ENCODE measurements at regions not wholly inside any gene's neighbourhood (a gene's known extent, or its start where the extent isn't known, plus 50 kb on each side); places are given as distances from the start of the nearest gene placed in this dataset.

DNA sequence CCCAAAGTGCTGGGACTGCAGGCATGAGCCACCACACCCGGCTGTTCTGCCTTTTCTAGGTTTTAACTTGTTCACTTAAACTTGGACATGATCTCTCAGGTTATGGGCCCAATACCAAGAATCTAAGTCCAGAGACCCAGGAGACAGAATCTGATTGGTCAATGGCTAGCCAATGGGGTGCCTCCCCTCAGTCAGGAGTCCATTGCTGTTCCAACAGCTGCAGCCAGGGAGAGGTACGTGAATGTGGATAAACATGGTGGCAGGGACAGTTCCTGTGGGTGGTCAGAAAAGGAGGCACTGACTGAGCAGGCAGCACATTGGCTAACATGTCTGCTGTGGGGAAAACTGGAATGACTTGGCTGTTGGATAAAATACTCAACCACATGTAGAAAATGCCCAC is 140.3 kb downstream of the RPLP1 start:
- H3K4me3 Mint-ChIP-seq = no peak overlapping the region

DNA sequence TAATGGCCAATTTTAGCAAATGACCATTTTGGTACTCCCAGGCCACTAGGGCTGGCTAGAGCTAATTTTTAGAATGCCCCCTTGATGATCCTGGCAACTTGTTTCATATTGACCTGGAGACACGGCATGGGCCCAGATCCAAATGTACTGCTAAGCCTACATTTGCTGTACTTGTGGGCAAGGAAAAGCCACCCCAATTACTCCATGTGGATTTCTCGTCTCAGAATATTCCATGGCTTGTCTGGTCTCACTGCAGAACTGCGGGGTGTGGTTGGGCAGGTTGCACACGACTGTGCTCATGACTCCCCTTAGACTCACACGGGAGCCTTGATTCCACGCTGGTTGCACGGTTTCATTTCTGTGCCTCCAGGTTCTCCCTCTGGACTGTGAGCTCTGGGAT is 140.9 kb downstream of the RPLP1 start:
- Mint-ChIP-seq H3K4me3 (no peak overlapping the region), H3K9me3 (no peaks in the 10 kb centered on the region), H3K4me1 (no peaks in the 10 kb centered on the region), H3K27me3 (peaks cover 21% of the 10 kb centered on the region), H3K36me3 (ENCODE audit: insufficient read depth) (no peaks in the 10 kb centered on the region), H3K27ac (ENCODE audit: low read depth) (no peak overlapping the region)
- no peak for DNase-seq (ENCODE audit: low spot score in 2 of 2)
- ATAC-seq (replicated peaks; ENCODE audit: extremely low read depth, poor library complexity, severe bottlenecking) = no peak

More for the DNA sequence above, 140.3 kb downstream of the RPLP1 start:
- Mint-ChIP-seq H3K4me1 (no peaks in the 10 kb centered on the region), H3K36me3 (ENCODE audit: insufficient read depth) (no peaks in the 10 kb centered on the region), H3K27me3 (peaks cover 16% of the 10 kb centered on the region), H3K27ac (ENCODE audit: low read depth) (no peak overlapping the region), H3K9me3 (no peaks in the 10 kb centered on the region)
- no peak for ATAC-seq (replicated peaks; ENCODE audit: extremely low read depth, poor library complexity, severe bottlenecking)
- no peak for DNase-seq (ENCODE audit: low spot score in 2 of 2)

DNA sequence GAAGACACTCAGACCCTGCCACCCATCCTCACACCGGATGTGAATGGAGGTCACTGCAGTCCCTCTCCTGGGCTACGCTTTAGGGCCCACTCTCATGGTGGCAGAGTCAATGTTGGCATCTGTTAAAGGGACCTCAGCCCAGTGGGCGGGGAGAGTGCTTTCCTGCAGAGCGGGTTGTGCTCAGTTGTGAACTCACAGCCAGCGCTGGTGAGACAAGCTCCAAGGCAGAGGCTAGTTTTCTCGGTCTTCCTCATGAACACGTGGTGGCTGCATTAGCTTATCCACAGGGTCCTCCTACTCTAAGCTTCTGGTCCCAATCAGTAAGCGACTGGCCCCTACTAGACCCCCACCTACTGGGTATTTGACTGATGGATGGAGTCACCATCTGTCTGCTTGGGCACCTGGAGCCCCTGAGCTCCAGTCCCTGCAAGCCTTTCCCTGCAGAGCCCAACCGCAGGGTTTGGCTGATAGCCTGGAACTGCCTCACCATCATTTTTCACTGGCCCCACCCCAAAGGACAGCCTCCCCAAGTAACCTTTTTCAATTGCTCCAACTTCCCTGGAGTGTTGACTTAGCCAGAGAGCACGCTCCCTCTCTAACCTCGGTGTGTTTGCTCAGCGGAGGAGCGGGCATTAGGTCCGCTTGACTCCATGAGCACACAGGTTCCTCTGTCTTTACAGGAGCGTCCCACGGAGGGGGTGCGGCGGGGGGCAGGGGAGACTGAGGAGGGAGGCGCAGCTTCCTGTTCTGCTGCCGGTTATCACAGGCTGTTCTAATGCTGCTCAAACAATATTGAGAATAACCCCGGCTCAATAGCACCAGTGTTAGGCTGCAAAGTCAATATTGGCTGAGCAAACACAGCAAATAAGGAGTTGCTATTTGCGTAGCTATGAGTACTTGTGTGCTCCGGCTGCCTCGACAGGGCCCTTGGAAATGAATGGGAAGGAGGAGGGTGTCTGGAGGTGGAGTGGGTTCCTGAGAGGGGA is 141.7 kb downstream of the RPLP1 start:
- Mint-ChIP-seq H3K27me3 (peaks cover 27% of the 10 kb centered on the region), H3K4me1 (no peaks in the 10 kb centered on the region), H3K36me3 (ENCODE audit: insufficient read depth) (no peaks in the 10 kb centered on the region), H3K4me3 (no peak overlapping the region), H3K9me3 (no peaks in the 10 kb centered on the region), H3K27ac (ENCODE audit: low read depth) (no peak overlapping the region)
- no peak for ATAC-seq (replicated peaks; ENCODE audit: extremely low read depth, poor library complexity, severe bottlenecking)
- no peak for DNase-seq (ENCODE audit: low spot score in 2 of 2)

DNA sequence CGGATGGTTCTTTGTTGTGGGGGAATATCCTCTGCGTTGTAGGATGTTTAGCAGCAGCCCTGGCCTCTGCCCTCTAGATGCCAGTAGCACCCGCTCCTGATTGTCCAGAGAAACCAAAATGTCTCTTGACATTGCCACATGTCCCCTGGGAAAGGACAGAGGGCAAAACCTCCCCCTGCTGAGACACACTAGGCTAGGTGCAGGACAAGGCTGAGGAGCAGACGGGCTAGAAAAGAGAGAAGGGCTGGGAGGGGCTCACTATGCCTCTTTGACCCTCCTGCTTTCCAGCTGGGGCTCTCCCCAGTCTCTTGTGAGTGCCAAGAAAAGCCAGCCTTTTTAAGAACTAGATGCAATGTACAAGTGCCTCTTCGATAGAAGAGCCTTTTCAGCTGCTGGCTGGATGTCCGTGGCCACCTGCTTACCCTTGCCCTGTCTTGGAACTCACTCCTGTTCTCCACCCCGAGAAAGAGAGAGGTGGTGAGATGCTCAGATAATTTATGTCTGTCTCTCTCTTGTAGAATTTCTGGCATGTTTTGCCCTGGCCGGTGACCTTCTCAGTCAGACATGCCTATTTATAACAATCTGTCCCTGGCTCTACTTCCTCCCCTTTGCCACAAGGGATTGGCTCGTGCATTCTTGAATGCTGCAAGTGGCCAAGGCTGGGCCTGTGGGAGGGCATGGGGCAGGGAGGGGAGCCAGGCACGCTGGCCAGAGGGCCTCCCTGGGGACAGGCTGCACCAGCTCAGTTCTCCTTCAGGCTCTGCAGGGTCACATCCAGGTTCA is 142.6 kb downstream of the RPLP1 start:
- no peaks in the 10 kb centered on the region for H3K4me1 Mint-ChIP-seq
- H3K27ac Mint-ChIP-seq (ENCODE audit: low read depth) = no peak overlapping the region
- ATAC-seq (replicated peaks; ENCODE audit: extremely low read depth, poor library complexity, severe bottlenecking) = no peak
- no peaks in the 10 kb centered on the region for H3K9me3 Mint-ChIP-seq
- DNase-seq (ENCODE audit: low spot score in 2 of 2) = no peak
- H3K4me3 Mint-ChIP-seq = no peak overlapping the region
- H3K27me3 Mint-ChIP-seq = peaks cover 31% of the 10 kb centered on the region
- H3K36me3 Mint-ChIP-seq (ENCODE audit: insufficient read depth) = no peaks in the 10 kb centered on the region

DNA sequence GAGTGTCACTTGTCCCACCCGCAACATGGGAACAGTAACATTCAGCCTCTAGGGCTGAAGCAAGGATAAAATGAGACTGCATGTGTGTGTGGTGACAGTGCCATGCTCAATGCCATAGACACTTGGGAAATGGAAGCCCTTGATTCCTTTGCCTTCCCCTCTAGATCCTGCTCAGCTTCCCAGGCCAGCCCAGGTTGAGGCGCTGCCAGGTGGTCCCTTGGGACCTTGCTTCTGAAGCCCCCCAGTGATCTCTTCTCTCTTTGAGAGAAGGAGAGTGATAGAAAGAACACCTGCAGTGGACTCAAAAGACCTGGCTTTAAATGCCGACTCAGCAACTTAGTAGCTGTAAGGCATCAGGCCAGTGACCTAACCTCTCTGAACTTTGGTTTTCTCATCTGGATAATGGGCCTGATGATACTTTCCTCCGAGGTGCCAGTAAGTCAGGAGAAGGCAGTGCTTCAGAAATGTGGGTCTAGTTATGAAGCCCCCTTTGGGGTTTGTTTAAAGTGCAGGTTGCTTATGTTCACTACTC is 144.5 kb downstream of the RPLP1 start:
- peaks cover 31% of the 10 kb centered on the region for H3K27me3 Mint-ChIP-seq
- no peaks in the 10 kb centered on the region for H3K4me1 Mint-ChIP-seq
- DNase-seq (ENCODE audit: low spot score in 2 of 2) (no peak), ATAC-seq (replicated peaks; ENCODE audit: extremely low read depth, poor library complexity, severe bottlenecking) (no peak)
- no peak overlapping the region for H3K27ac Mint-ChIP-seq (ENCODE audit: low read depth)
- H3K36me3 Mint-ChIP-seq (ENCODE audit: insufficient read depth) = no peaks in the 10 kb centered on the region
- no peaks in the 10 kb centered on the region for H3K9me3 Mint-ChIP-seq
- H3K4me3 Mint-ChIP-seq = no peak overlapping the region

DNA sequence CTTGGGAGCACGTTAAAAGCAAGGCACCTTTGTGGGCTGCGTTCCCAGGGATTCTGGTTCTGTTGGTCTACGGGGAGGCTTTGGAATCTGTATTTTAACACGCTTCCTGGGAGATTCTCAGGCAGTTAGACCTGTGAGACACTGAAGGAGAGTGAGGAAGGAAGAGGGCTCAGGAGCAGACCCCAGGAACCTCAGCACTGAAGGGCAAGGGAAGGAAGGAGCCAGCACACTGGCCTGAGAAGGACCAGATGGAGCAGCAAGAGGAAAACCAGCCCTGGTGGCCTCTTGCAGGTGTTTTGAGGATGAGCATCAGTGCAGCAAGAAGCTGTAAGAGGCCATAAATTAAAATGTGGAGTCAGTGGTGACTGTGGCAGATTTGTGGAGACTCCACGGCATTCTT is 146.7 kb downstream of the RPLP1 start:
- Mint-ChIP-seq H3K27ac (ENCODE audit: low read depth) (no peak overlapping the region), H3K36me3 (ENCODE audit: insufficient read depth) (no peaks in the 10 kb centered on the region), H3K4me1 (no peaks in the 10 kb centered on the region), H3K4me3 (no peak overlapping the region), H3K9me3 (no peaks in the 10 kb centered on the region), H3K27me3 (peaks cover 31% of the 10 kb centered on the region)
- no peak for DNase-seq (ENCODE audit: low spot score in 2 of 2)
- no peak for ATAC-seq (replicated peaks; ENCODE audit: extremely low read depth, poor library complexity, severe bottlenecking)

DNA sequence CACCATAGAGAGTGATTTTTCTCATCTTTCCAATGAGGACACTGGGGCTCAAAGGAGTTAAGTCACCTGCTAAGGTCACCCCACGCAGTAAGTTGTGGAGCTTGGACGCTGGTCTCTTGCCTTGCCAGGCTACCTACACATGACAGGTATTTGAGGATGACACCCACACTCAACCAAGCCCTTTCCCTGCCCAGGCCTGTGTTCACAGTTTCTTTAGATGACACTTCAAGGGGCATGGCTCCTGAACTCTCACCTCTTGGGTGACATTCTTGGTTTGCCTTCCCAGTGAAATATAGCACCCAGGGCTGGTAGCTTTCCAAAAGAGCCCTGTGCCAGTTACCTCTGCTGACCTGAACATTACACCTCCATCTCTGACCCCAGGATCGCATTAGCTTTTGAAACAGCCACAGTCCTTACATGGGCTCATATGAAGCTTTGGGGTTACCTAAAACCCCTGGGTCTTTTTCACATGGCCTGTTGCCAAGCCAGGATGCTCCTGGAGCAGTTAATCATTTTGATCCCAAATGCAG is 148.0 kb downstream of the RPLP1 start:
- peaks cover 29% of the 10 kb centered on the region for H3K27me3 Mint-ChIP-seq

DNA sequence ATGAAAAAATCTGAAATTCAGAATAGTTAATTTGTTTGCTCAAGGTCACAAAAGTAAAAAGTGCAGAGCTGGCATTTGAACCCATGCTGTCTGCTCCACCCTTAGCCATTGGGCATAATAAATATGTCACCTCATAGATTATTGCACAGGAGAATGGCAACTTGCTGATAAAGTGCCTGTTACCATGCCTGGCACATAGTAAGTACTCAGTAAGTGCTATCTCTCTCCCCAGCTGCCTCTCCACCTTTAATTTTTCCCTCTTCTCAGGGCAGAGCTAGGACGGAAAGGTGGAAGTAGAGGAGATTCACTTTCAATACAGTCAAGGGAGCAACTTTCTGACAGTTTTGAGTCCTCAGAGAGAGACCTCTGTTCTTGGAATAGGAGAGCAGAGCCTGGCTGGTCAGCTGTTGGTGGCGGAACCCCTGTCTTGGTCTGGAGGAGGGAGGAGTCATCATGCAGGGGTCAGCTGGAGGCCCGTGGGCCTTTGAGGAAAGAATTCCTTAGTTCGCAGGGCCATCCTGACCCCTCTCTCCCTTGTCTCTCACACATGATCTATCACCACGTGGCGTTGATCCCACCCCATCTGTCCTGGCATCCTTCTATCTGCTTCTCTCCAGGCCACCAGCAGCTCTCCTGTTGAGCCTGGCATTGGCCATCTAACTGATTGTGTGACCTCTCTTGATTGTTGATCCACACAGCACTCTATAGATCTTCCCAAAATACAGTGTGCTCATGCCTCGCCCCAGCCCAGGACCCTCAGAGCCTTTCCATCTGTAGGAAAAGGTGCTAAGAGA is 149.3 kb downstream of the RPLP1 start:
- H3K36me3 Mint-ChIP-seq (ENCODE audit: insufficient read depth) = no peaks in the 10 kb centered on the region
- H3K4me1 Mint-ChIP-seq = peaks cover 10% of the 10 kb centered on the region
- ATAC-seq (replicated peaks; ENCODE audit: extremely low read depth, poor library complexity, severe bottlenecking) (no peak), DNase-seq (ENCODE audit: low spot score in 2 of 2) (no peak)
- no peaks in the 10 kb centered on the region for H3K9me3 Mint-ChIP-seq
- no peak overlapping the region for H3K27ac Mint-ChIP-seq (ENCODE audit: low read depth)
- no peak overlapping the region for H3K4me3 Mint-ChIP-seq
- H3K27me3 Mint-ChIP-seq = peaks cover 21% of the 10 kb centered on the region

More for the DNA sequence above, 148.0 kb downstream of the RPLP1 start:
- Mint-ChIP-seq H3K4me3 (no peak overlapping the region), H3K36me3 (ENCODE audit: insufficient read depth) (no peaks in the 10 kb centered on the region), H3K4me1 (peaks cover under 1% of the 10 kb centered on the region), H3K27ac (ENCODE audit: low read depth) (no peak overlapping the region), H3K9me3 (no peaks in the 10 kb centered on the region)
- ATAC-seq (replicated peaks; ENCODE audit: extremely low read depth, poor library complexity, severe bottlenecking) = no peak
- DNase-seq (ENCODE audit: low spot score in 2 of 2) = no peak

DNA sequence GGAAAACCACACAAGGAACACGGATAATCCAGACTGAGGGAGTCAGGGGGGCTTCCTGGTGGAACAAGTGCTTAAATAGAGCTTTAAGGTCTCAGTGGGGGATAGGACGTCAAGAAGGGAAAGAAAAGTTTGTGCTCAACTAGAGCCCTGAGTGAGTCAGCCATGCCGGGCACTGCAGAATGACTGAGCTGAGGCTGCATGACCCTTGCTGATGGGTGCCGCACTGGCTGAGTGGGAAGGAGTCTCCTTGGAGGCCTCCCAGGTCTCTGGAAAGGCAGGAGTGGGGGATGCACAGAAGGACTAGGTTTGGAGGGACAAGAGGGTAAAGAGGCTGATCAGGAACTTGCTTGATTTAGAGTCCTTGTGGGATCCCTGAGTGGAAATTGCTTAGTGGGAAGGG is 150.3 kb downstream of the RPLP1 start:
- H3K4me3 Mint-ChIP-seq = no peak overlapping the region

DNA sequence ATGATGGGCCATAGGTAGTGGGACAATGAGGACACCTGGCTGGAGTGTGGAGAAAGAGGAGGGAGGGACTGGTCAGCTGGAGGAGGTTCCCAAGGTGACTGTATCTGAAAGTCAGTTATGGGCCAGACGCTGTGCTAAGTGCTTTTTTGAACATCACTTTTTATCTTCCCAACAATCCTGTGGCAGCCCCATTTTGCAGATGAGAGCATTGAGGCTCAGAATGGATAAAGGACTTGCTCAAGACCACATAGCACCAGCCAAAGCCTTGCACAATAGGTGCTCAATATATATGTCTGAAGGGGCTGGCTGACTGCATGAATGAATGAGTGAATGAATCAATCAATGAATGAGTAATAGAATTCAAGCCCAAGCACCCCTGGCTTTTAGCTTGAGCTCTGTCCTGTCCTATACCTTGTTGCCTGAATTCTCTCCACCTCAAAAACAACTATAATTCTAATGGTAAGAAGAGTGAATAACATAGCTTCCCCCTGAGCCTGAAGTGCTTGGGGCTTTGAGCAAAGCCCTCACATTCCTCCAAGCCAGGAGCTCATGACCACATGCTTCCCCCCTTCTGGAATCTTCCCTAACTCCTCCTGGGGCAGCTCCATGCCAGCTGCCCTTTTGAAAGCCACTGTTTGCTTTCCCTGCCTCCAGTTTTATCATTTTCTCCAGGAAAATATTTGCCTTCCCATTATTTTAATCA is 150.9 kb downstream of the RPLP1 start:
- ATAC-seq (replicated peaks; ENCODE audit: extremely low read depth, poor library complexity, severe bottlenecking) = no peak
- peaks cover 10% of the 10 kb centered on the region for H3K27me3 Mint-ChIP-seq

More for the DNA sequence above, 150.3 kb downstream of the RPLP1 start:
- H3K9me3 Mint-ChIP-seq = no peaks in the 10 kb centered on the region
- DNase-seq (ENCODE audit: low spot score in 2 of 2) (no peak), ATAC-seq (replicated peaks; ENCODE audit: extremely low read depth, poor library complexity, severe bottlenecking) (no peak)
- peaks cover 10% of the 10 kb centered on the region for H3K4me1 Mint-ChIP-seq
- no peaks in the 10 kb centered on the region for H3K36me3 Mint-ChIP-seq (ENCODE audit: insufficient read depth)
- no peak overlapping the region for H3K27ac Mint-ChIP-seq (ENCODE audit: low read depth)
- H3K27me3 Mint-ChIP-seq = peaks cover 16% of the 10 kb centered on the region

DNA sequence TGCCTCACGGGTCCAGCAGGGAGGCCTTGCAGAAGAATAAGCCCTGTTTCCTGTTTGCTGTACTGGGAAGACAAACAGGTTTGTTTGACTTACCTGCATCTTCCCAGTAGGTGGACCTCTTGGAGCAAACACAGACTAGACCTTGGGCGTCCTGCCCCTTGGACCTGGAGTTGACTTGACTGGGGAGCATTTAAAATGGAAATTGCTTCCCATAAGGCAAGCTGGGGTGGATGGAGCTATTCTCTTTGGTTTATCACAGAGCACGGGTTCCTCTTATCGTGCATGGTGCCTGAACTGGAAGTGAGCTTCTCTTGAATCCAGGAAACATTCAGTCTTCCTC is 151.4 kb downstream of the RPLP1 start:
- Mint-ChIP-seq H3K9me3 (no peaks in the 10 kb centered on the region), H3K27ac (ENCODE audit: low read depth) (no peak overlapping the region), H3K4me1 (peaks cover 10% of the 10 kb centered on the region), H3K36me3 (ENCODE audit: insufficient read depth) (no peaks in the 10 kb centered on the region), H3K4me3 (no peak overlapping the region), H3K27me3 (peaks cover 6% of the 10 kb centered on the region)
- ATAC-seq (replicated peaks; ENCODE audit: extremely low read depth, poor library complexity, severe bottlenecking) = no peak
- DNase-seq (ENCODE audit: low spot score in 2 of 2) = no peak

More for the DNA sequence above, 150.9 kb downstream of the RPLP1 start:
- H3K4me3 Mint-ChIP-seq = no peak overlapping the region
- peaks cover 10% of the 10 kb centered on the region for H3K4me1 Mint-ChIP-seq
- H3K27ac Mint-ChIP-seq (ENCODE audit: low read depth) = no peak overlapping the region
- DNase-seq (ENCODE audit: low spot score in 2 of 2) = no peak
- no peaks in the 10 kb centered on the region for H3K9me3 Mint-ChIP-seq
- no peaks in the 10 kb centered on the region for H3K36me3 Mint-ChIP-seq (ENCODE audit: insufficient read depth)

Measured in central memory CD8-positive, alpha-beta T cell (primary cell).